Prostate gland (tissue), 2 donors: ENCODE measurements at regions not wholly inside any gene's neighbourhood (a gene's known extent, or its start where the extent isn't known, plus 50 kb on each side); places are given as distances from the start of the nearest gene placed in this dataset.

Experiments used
- DNase-seq: peaks from one replicate; pipeline ENCODE4 v3.0.0-alpha.2; 2019; ENCODE audit warnings: low spot score
- H3K27ac ChIP-seq, 2 donors: fragments of 200-600 bp; sonication (generic); 2 replicates each; pipeline ENCODE4 v1.5.1; 2017 to 2019
- H3K27me3 ChIP-seq: fragments of 200-600 bp; sonication (generic); replicated peaks from 2 replicates; pipeline ENCODE4 v1.5.1; 2019; ENCODE audit not compliant: insufficient read depth
- H3K36me3 ChIP-seq, 2 donors: fragments of 200-600 bp; sonication (generic); 1 replicate in 1 of 2; 2 replicates in 1 of 2; pipeline versions ENCODE4 v1.5.1 to v1.8.1; 2017 to 2019
- H3K4me1 ChIP-seq: fragments of 200-600 bp; sonication (generic); replicated peaks from 2 replicates; pipeline ENCODE4 v1.5.1; 2019
- H3K4me3 ChIP-seq, 2 donors: fragments of 200-600 bp; sonication (generic); 2 replicates each; pipeline ENCODE4 v1.5.1; 2017 to 2019
- H3K9me3 ChIP-seq: fragments of 200-600 bp; sonication (generic); 2 replicates; pipeline ENCODE4 v1.5.1; 2017
- CTCF ChIP-seq, 4 experiments: fragments of 200-600 bp in 2 of 4; fragments of 450-650 bp in 2 of 4; sonication (generic) in 2 of 4; IDR thresholded peaks; 1 replicate in 3 of 4; 2 replicates in 1 of 4; pipeline ENCODE4 v1.5.1; 2016 to 2019; ENCODE audit warnings: antibody characterized with exemption in 4 of 4, mild to moderate bottlenecking in 2 of 4, moderate library complexity in 2 of 4
- POLR2A ChIP-seq: fragments of 450-650 bp; IDR thresholded peaks from one replicate; pipeline ENCODE4 v1.6.1; 2016; ENCODE audit warnings: antibody characterized with exemption, mild to moderate bottlenecking
- POLR2AphosphoS5 ChIP-seq: sonication (generic); formaldehyde crosslinking; IDR thresholded peaks from one replicate; pipeline ENCODE4 v1.6.1; 2017; ENCODE audit warnings: antibody characterized with exemption
- WGBS: methylation state at CpG from one replicate; pipeline ENCODE4 v1.1.5; 2018; 5-methylcytosine and 5-hydroxymethylcytosine counted together
- intact Hi-C: fragments of 100-400 bp; cut with DNase I; formaldehyde crosslinking; loops from one replicate; pipeline ENCODE4 v1.14.2; 2022

- H3K9me3 ChIP-seq, result no peaks in the 10 kb centered on the region
- intact Hi-C loops, result no loop called here
- no peaks in the 10 kb centered on the region for H3K36me3 ChIP-seq
- no peak overlapping the region for H3K4me3 ChIP-seq
- DNase-seq, result no peak
- no peaks in the 10 kb centered on the region for H3K4me1 ChIP-seq
- no peaks in the 10 kb centered on the region for H3K27me3 ChIP-seq
- no peak overlapping the region for H3K27ac ChIP-seq
- TF ChIP-seq CTCF (IDR thresholded peaks at IDR 0.05) (no peak), POLR2A (no peak), POLR2AphosphoS5 (no peak)
- WGBS, result 91% methylated on average over 2 of the region's 2 CpGs
These were observed 96.3 kb upstream of the PLEKHA5 start for GRCh38 chr12:19033244-19033643.

- no peaks in the 10 kb centered on the region for H3K27me3 ChIP-seq
- WGBS, result 56% methylated on average over 2 of the region's 2 CpGs
- DNase-seq, result no peak
- no peaks in the 10 kb centered on the region for H3K9me3 ChIP-seq
- intact Hi-C loops, result no loop called here
- no peak overlapping the region for H3K4me3 ChIP-seq
- H3K27ac ChIP-seq, result no peak overlapping the region
- H3K36me3 ChIP-seq, result no peaks in the 10 kb centered on the region
- TF ChIP-seq POLR2AphosphoS5, result no peak
- no peak for TF ChIP-seq POLR2A
- TF ChIP-seq CTCF (IDR thresholded peaks at IDR 0.05), result no peak
- H3K4me1 ChIP-seq, result no peaks in the 10 kb centered on the region
These were observed 94.6 kb upstream of the PLEKHA5 start for GRCh38 chr12:19034937-19035336.

- Histone ChIP-seq H3K4me1 (no peaks in the 10 kb centered on the region), H3K36me3 (no peaks in the 10 kb centered on the region), H3K4me3 (no peak overlapping the region), H3K9me3 (no peaks in the 10 kb centered on the region), H3K27ac (no peak overlapping the region), H3K27me3 (no peaks in the 10 kb centered on the region)
- 83% methylated on average over 1 of the region's 1 CpG for WGBS
- TF ChIP-seq POLR2AphosphoS5 (no peak), CTCF (IDR thresholded peaks at IDR 0.05) (no peak), POLR2A (no peak)
- no peak for DNase-seq
- intact Hi-C loops, result no loop called here
These were observed 94.0 kb upstream of the PLEKHA5 start for GRCh38 chr12:19035536-19035935.

GRCh38 chr12:19036673-19037357 is 92.7 kb upstream of the PLEKHA5 start:
- Histone ChIP-seq H3K4me3 (no peak overlapping the region), H3K27ac (no peak overlapping the region), H3K9me3 (no peaks in the 10 kb centered on the region), H3K27me3 (no peaks in the 10 kb centered on the region), H3K4me1 (no peaks in the 10 kb centered on the region), H3K36me3 (no peaks in the 10 kb centered on the region)
- intact Hi-C loops, result no loop called here
- TF ChIP-seq POLR2A, result no peak
- TF ChIP-seq POLR2AphosphoS5, result no peak
- no peak for TF ChIP-seq CTCF (IDR thresholded peaks at IDR 0.05)
- DNase-seq, result no peak
- WGBS, result 76% methylated on average over 6 of the region's 6 CpGs

- H3K4me1 ChIP-seq, result no peaks in the 10 kb centered on the region
- no peak for TF ChIP-seq POLR2AphosphoS5
- no peak for TF ChIP-seq CTCF (IDR thresholded peaks at IDR 0.05)
- no peak for TF ChIP-seq POLR2A
- no peak for DNase-seq
- WGBS, result 71% methylated on average over 6 of the region's 6 CpGs
- no peaks in the 10 kb centered on the region for H3K9me3 ChIP-seq
- no peaks in the 10 kb centered on the region for H3K27me3 ChIP-seq
- H3K4me3 ChIP-seq, result no peak overlapping the region
- H3K27ac ChIP-seq, result no peak overlapping the region
- no peaks in the 10 kb centered on the region for H3K36me3 ChIP-seq
- intact Hi-C loops, result no loop called here
These were observed 91.3 kb upstream of the PLEKHA5 start for GRCh38 chr12:19038209-19038608.
